Epithelial cell of esophagus (primary cell): ENCODE measurements at regions not wholly inside any gene's neighbourhood (a gene's known extent, or its start where the extent isn't known, plus 50 kb on each side); places are given as distances from the start of the nearest gene placed in this dataset.

Experiments used
- DNase-seq: peaks from one replicate; pipeline ENCODE4 v3.0.0; 2010; ENCODE audit warnings: low read depth
- H3K4me3 ChIP-seq: 2 replicates; pipeline ENCODE4 v1.5.1; 2011; ENCODE audit warnings: mild to moderate bottlenecking, low read length, control low read depth
- CTCF ChIP-seq: IDR thresholded peaks from 2 replicates; pipeline ENCODE4 v1.5.1; 2011; ENCODE audit warnings: low read depth, mild to moderate bottlenecking, low read length, control low read depth, inconsistent platforms; ENCODE audit not compliant: insufficient read depth; ENCODE audit errors: missing control alignments

DNA sequence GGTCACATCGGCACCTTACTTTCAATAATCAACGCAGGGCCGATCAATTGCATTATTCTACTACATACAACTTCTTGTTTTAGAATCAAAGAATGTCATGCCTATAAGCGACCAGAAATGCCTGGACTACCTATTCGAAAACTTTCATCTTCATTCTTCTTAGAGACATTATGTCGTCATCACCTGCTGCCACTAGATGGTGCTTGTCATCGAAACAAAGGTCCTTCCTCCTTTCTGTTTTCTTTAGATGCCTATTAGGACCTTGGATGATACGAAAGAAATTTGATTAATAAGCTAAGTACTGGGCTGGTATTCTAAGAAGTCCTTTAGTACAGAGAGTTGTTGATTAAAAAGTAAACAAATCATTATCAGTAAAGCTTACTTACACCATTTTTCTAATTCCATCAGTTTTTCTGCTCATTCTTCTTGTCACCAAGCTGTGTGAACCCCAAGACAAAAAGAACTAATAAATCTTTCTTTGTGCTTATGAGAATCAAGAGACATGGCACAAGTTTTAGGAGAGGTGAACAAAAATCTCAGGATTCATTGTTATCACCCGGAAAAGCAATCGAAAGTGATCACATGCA lies 154.5 kb upstream of the SLC4A4 start:
- no peak overlapping the region for H3K4me3 ChIP-seq
- TF ChIP-seq CTCF: peak; percentile 72
- DNase-seq: peak; percentile 66

GRCh38 chr4:71185037-71185436 lies 153.8 kb upstream of the SLC4A4 start:
- TF ChIP-seq CTCF: no peak
- DNase-seq: no peak
- H3K4me3 ChIP-seq: no peak overlapping the region

DNA sequence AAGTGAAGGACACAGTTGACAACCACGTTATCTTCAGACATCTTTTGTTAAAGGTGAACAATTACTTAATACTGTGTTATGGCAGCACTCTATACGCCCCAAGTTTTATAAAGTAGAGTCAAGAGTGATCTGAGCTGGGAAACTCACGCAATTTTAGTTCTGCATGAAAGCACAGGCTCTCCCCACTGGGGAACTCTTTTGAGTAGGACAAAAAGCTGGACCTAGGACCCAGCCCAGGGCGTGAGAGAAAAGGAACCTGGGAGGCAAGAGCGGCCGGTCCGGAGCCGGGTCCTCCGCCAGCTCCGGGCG lies 152.6 kb upstream of the SLC4A4 start:
- TF ChIP-seq CTCF: no peak
- no peak overlapping the region for H3K4me3 ChIP-seq
- no peak for DNase-seq

DNA sequence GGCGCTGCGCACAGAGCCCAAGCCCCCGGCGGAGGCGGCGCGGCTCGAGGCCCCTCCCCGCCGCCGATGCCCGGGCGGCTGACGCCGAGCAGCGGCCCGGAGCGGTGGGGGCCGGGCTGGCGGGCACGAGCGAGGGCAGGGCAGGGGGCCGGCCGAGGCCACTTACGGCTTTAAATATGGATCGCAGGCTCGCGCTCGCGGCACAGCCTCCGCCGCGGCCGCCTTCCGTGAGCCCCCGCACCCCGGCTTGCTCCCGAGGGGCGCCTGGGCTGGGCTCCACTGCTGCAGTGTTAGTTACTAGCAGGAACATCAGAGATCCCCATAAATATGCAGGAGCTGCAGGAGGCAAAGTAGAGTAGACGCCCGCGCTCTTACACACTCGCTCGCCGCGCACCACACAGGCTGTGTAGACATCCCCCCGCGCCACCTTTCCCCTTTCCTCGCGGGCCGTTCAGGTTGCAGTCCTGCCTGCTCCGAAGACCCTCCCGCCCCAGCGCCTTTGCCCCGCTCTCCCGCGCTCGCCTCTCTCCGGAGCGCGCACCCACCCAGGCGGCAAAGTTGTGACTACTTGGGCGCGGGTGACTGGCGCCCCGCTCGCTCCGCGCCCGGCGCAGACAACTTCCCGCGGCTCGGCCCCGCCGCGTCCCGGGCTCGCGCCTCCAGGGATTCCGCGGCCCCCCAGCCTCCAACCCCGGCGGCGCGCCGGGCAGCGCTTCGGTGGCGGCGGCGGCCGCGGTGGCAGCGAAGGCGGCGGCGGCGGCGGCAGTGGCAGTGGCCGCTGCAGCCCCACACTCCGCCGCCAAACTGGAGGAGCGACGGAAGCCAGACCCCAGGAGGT lies 152.0 kb upstream of the SLC4A4 start:
- DNase-seq: peak; percentile 19
- TF ChIP-seq CTCF: no peak
- H3K4me3 ChIP-seq: peak overlapping the region; percentile 40

DNA sequence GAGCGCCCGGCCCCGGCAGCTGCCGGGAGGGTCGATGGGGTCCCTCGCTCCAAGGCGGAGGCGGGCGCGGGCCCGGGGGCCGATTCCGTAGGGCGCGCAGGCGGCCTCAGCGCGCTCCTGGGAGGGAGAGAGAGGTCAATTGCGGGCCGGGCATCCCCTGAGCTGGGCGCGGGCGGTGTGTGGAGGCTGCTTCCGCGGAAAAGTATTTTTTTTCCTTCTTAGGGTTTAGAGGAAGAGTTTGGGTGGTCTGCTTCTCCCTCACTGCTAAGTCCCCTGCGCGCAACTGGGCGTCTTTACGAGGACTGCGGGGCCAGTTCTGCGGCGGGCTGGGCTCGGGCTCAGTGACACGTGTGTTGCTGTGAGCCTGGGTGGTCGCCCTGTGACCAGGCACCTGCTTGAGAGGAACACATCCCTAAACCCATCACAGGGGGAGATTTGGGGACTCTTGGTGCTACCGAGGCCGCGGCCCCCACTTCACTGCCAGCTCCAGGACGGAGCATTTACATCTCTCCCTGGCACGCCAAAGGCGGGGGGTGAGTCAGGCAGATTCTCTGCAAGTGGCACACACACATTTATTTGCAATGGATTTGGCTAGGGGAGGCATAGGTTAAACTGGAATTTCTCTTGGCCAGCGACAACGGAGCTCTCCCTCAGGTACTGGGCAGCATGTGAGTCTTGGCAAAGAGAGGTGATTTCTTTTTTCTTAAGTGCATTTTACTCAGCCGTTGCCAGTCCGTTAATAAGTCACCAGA lies 151.2 kb upstream of the SLC4A4 start:
- H3K4me3 ChIP-seq: peak overlapping the region; percentile 19
- TF ChIP-seq CTCF: no peak
- DNase-seq: peak; percentile 34

- TF ChIP-seq CTCF: no peak
- DNase-seq: no peak
- H3K4me3 ChIP-seq: no peak overlapping the region
Observed at GRCh38 chr4:71188156-71188640, 150.6 kb upstream of the SLC4A4 start.
